ENCODE measurements at regions not wholly inside any gene's neighbourhood (a gene's known extent, or its start where the extent isn't known, plus 50 kb on each side); places are given as distances from the start of the nearest gene placed in this dataset.

DNA sequence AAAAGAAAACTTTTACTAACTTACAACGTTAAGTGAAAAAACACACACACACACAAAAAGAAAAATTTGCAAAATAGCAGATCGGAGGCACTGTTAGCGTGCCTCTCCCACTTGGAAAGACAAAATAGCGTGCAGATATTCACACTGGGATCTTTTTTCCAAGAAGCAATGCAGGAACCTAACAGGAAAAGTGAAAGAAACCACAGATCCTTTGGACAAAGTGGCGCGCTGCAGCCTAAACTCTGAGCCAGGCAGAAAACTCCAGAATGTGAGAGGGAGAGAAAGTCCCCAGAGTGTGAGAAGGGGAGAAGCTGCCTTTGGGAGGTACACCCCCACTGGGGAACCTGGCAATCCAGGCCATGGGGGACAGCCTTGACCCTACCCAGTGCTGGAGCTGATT, 70.7 kb upstream of the SERPINE2 start:
- TF ChIP-seq CTCF (IDR thresholded peaks at IDR 0.05; ENCODE audit: control extremely low read depth in 1 of 3, insufficient read depth in 1 of 3, low read depth in 1 of 3, low read length in 3 of 3) (no peak), FOSL1 (IDR thresholded peaks at IDR 0.05; ENCODE audit: insufficient read depth, low read depth, low read length) (no peak), TBP (IDR thresholded peaks at IDR 0.05; ENCODE audit: low read depth, low read length) (no peak)
